WERI-Rb-1 (cell line): ENCODE measurements at regions not wholly inside any gene's neighbourhood (a gene's known extent, or its start where the extent isn't known, plus 50 kb on each side); places are given as distances from the start of the nearest gene placed in this dataset.

Experiments used
- DNase-seq: peaks from one replicate; pipeline ENCODE4 v3.0.0-alpha.2; 2020
- H3K27ac ChIP-seq: fragments of 250-450 bp; sonication (Bioruptor Pico); 2 replicates; pipeline ENCODE4 v1.5.1; 2020; ENCODE audit warnings: mild to moderate bottlenecking, moderate library complexity
- H3K27me3 ChIP-seq: fragments of 250-450 bp; sonication (Bioruptor Pico); 2 replicates; pipeline ENCODE4 v1.5.1; 2021; ENCODE audit warnings: mild to moderate bottlenecking, low read depth, moderate library complexity; ENCODE audit not compliant: insufficient read depth, severe bottlenecking
- H3K36me3 ChIP-seq: fragments of 250-450 bp; sonication (Bioruptor Pico); 2 replicates; pipeline ENCODE4 v1.5.1; 2020; ENCODE audit warnings: mild to moderate bottlenecking, moderate library complexity
- H3K4me3 ChIP-seq: 2 replicates; pipeline ENCODE4 v1.5.1; 2011; ENCODE audit warnings: low read depth, mild to moderate bottlenecking, control low read depth, low read length
- H3K9me3 ChIP-seq: fragments of 250-450 bp; sonication (Bioruptor Pico); 2 replicates; pipeline ENCODE4 v1.5.1; 2021; ENCODE audit warnings: mild to moderate bottlenecking, moderate library complexity; ENCODE audit not compliant: severe bottlenecking
- CTCF ChIP-seq: IDR thresholded peaks from 2 replicates; pipeline ENCODE4 v1.5.1; 2011; ENCODE audit warnings: low read depth, mild to moderate bottlenecking, control low read depth, inconsistent platforms, low read length

- Histone ChIP-seq H3K27ac (no peak overlapping the region), H3K4me3 (no peak overlapping the region), H3K27me3 (peaks cover 2% of the 10 kb centered on the region), H3K9me3 (no peaks in the 10 kb centered on the region), H3K36me3 (no peaks in the 10 kb centered on the region)
- no peak for DNase-seq
- TF ChIP-seq CTCF, result no peak
Observed at GRCh38 chr16:77030600-77030999, 160.4 kb upstream of the MON1B start.

DNA sequence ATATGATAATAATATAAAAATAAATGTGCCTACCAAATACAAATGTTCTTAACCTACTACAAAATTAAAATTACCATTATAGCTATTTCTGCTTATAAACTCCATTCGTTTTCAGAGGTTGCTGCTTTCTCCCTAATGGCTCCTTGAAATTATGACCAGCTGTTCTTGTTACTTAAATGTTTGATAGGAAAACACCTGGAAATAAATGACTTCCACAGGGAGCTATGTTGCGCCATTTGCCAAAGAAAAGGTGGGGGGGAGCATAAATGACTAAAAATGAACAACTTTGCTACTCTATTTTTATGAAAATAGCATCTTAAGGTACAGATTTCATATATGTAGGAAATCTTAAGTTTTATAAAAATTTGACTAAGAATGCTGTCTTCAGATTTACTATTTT is 157.5 kb upstream of the MON1B start:
- no peaks in the 10 kb centered on the region for H3K9me3 ChIP-seq
- no peaks in the 10 kb centered on the region for H3K36me3 ChIP-seq
- no peak for TF ChIP-seq CTCF
- H3K27ac ChIP-seq, result no peak overlapping the region
- no peak overlapping the region for H3K4me3 ChIP-seq
- DNase-seq, result no peak
- peaks cover 1% of the 10 kb centered on the region for H3K27me3 ChIP-seq

DNA sequence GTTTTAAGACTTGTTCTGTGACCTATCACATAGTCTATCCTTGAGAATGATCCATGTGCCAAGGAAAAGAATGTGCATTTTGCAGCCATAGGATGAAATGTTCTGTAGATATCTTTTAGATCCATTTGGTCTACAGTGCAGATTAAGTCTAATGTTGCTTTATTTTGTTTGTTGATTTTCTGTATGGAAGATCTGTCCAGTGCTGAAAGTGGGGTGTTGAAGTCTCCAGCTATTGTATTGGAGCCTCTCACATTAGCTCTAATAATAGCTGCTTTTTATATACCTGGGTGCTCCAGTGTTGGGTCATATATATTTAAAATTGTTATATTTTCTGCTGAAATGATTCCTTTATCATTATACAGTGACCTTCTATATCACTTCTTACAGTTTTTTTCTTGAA is 155.6 kb upstream of the MON1B start:
- no peak overlapping the region for H3K27ac ChIP-seq
- H3K9me3 ChIP-seq, result no peaks in the 10 kb centered on the region
- H3K4me3 ChIP-seq, result no peak overlapping the region
- no peaks in the 10 kb centered on the region for H3K27me3 ChIP-seq
- no peaks in the 10 kb centered on the region for H3K36me3 ChIP-seq
- no peak for DNase-seq
- TF ChIP-seq CTCF, result no peak

DNA sequence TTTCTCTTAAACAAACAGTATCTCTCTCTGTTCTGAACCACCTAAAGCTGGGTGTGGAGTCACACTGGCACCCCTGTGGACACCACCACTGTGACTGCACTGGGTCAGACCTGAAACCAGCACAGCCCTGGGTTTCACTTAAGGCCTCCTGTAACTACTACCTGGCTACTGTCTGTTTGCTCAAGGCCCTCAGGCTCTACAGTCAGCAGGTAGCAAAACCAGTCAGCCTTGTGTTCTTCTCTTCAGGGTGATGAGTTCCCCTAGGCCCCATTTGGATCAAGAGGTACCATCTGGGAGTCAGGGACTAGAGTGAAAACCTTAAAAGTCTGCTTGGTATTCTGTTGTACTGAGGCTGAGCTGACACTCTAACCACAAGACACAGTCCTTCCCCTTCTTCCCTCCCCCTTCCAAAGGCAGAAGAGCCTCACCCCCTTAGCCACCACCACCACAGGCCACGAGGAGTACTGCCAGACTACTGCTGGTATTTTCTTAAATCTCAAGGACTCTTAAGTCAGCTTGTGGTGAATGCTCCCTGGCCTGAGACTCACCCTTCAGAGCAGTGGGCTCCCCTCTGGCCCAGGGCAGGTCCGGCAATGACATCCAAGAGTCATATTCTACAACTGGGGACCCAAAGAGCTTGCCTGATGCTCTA is 153.2 kb upstream of the MON1B start:
- DNase-seq, result no peak
- no peak overlapping the region for H3K27ac ChIP-seq
- no peak overlapping the region for H3K4me3 ChIP-seq
- no peaks in the 10 kb centered on the region for H3K36me3 ChIP-seq
- no peaks in the 10 kb centered on the region for H3K9me3 ChIP-seq
- H3K27me3 ChIP-seq, result no peaks in the 10 kb centered on the region
- no peak for TF ChIP-seq CTCF

- Histone ChIP-seq H3K9me3 (no peaks in the 10 kb centered on the region), H3K4me3 (no peak overlapping the region), H3K36me3 (no peaks in the 10 kb centered on the region), H3K27ac (no peak overlapping the region), H3K27me3 (no peaks in the 10 kb centered on the region)
- no peak for TF ChIP-seq CTCF
- DNase-seq, result no peak
Observed at GRCh38 chr16:77041468-77041867, 149.5 kb upstream of the MON1B start.

- Histone ChIP-seq H3K36me3 (no peaks in the 10 kb centered on the region), H3K27ac (no peak overlapping the region), H3K9me3 (no peaks in the 10 kb centered on the region), H3K27me3 (no peaks in the 10 kb centered on the region), H3K4me3 (no peak overlapping the region)
- peak; percentile 28; the same call in 1 of the 2 replicates for TF ChIP-seq CTCF
- no peak for DNase-seq
Observed at GRCh38 chr16:77043076-77043475, 147.9 kb upstream of the MON1B start.
